A549 (cell line): ENCODE measurements at regions not wholly inside any gene's neighbourhood (a gene's known extent, or its start where the extent isn't known, plus 50 kb on each side); places are given as distances from the start of the nearest gene placed in this dataset.
A peak's percentile ranks its signal among the peaks of the same experiment; 100 is the strongest.

Experiments used
- ATAC-seq, 2 experiments: fragments of 200-7000 bp in 1 of 2; fragments of >200 bp in 1 of 2; cut with Nextera tagmentation in 1 of 2; cut with Tn5 transposase in 1 of 2; 3 replicates each; pipeline versions ENCODE4 v1.8.0 to v1.9.1; 2018 to 2020; ENCODE audit warnings: mild to moderate bottlenecking in 1 of 2, moderate library complexity in 1 of 2
- CTCF ChIA-PET: fragments of 300-600 bp; sonication (Branson Sonifier 250); formaldehyde crosslinking; extraction: SDS; loops from one replicate; lab custom pipeline; 2021; ENCODE audit warnings: antibody characterized with exemption, inconsistent platforms; lab: Yijun Ruan, JAX
- POLR2A ChIA-PET: fragments of 350-600 bp; formaldehyde crosslinking; extraction: SDS; loops from one replicate; lab custom pipeline; 2021; ENCODE audit warnings: antibody characterized with exemption, inconsistent platforms; lab: Yijun Ruan, JAX
- DNase-seq, 2 experiments: peaks; one replicate each; pipeline versions ENCODE4 v3.0.0 to v3.0.0-alpha.2; 2011 to 2016; ENCODE audit warnings: low read depth in 1 of 2, low spot score in 1 of 2
- FAIRE-seq: peaks from 2 replicates; lab custom pipeline; 2011; peaks lifted over from hg19 to GRCh38; lab: Jason Lieb, UNC
- H3K27ac ChIP-seq, 2 experiments: fragments of >200 bp; sonication (Bioruptor Twin); formaldehyde crosslinking; 3 replicates each; pipeline ENCODE4 v1.5.1; 2016 to 2017
- H3K4me1 ChIP-seq: fragments of >200 bp; sonication (Bioruptor Twin); formaldehyde crosslinking; 3 replicates; pipeline ENCODE4 v1.6.1; 2016
- H3K4me2 ChIP-seq: fragments of >200 bp; sonication (Bioruptor Twin); formaldehyde crosslinking; 3 replicates; pipeline ENCODE4 v1.6.1; 2016
- H3K4me3 ChIP-seq: fragments of >200 bp; sonication (Bioruptor Twin); formaldehyde crosslinking; 3 replicates; pipeline ENCODE4 v1.5.1; 2016
- H3K9me3 ChIP-seq: fragments of >200 bp; sonication (Bioruptor Twin); formaldehyde crosslinking; 3 replicates; pipeline ENCODE4 v1.6.1; 2016
- CBX2 ChIP-seq: fragments of 200-600 bp; sonication (generic); IDR thresholded peaks from 2 replicates; pipeline ENCODE4 v1.6.1; 2016; ENCODE audit warnings: low read depth, mild to moderate bottlenecking, borderline replicate concordance
- CBX8 ChIP-seq: fragments of 200-600 bp; sonication (generic); IDR thresholded peaks from 2 replicates; pipeline ENCODE4 v1.6.1; 2016
- CEBPB ChIP-seq, 2 experiments: fragments of >200 bp in 1 of 2; sonication (Bioruptor Twin) in 1 of 2; formaldehyde crosslinking in 1 of 2; IDR thresholded peaks; 2 replicates each; pipeline ENCODE4 v1.6.1; 2012 to 2016
- CHD2 ChIP-seq: fragments of 150-350 bp; IDR thresholded peaks from 2 replicates; pipeline ENCODE4 v1.6.1; 2014; ENCODE audit warnings: low read length; ENCODE audit not compliant: partially characterized antibody
- CHD4 ChIP-seq: fragments of 200-600 bp; sonication (generic); IDR thresholded peaks from 2 replicates; pipeline ENCODE4 v1.6.1; 2016; ENCODE audit warnings: antibody characterized with exemption, mild to moderate bottlenecking, borderline replicate concordance
- EHF ChIP-seq: fragments of 250-450 bp; sonication (Bioruptor Pico); IDR thresholded peaks from 2 replicates; pipeline ENCODE4 v1.5.0; 2020; ENCODE audit warnings: mild to moderate bottlenecking
- ESRRA ChIP-seq: fragments of 150-350 bp; IDR thresholded peaks from 2 replicates; pipeline ENCODE4 v1.6.1; 2014; ENCODE audit warnings: mild to moderate bottlenecking, low read length, borderline replicate concordance
- FOSL2 ChIP-seq, 2 experiments: fragments of 450-650 bp in 1 of 2; fragments of >200 bp in 1 of 2; sonication (Bioruptor Twin) in 1 of 2; formaldehyde crosslinking; IDR thresholded peaks; 2 replicates each; pipeline versions ENCODE4 v1.5.0 to v1.6.1; 2016 to 2020; ENCODE audit warnings: mild to moderate bottlenecking in 1 of 2, moderate library complexity in 1 of 2
- GATA3 ChIP-seq: IDR thresholded peaks from 2 replicates; pipeline ENCODE4 v1.6.1; 2012; ENCODE audit warnings: borderline replicate concordance
- HDAC2 ChIP-seq: fragments of 200-600 bp; sonication (generic); IDR thresholded peaks from 2 replicates; pipeline ENCODE4 v1.6.1; 2016
- HOXB13 ChIP-seq: fragments of 250-450 bp; sonication (Bioruptor Pico); IDR thresholded peaks from 2 replicates; pipeline ENCODE4 v1.5.0; 2020; ENCODE audit warnings: low read depth, mild to moderate bottlenecking, moderate library complexity
- KDM1A ChIP-seq: fragments of 200-600 bp; sonication (generic); IDR thresholded peaks from 2 replicates; pipeline ENCODE4 v1.6.1; 2016; ENCODE audit warnings: low read depth, mild to moderate bottlenecking
- NR3C1 ChIP-seq: fragments of >200 bp; sonication (Bioruptor Twin); formaldehyde crosslinking; IDR thresholded peaks from 3 replicates; pipeline ENCODE4 v1.6.1; 2017
- PHF8 ChIP-seq: fragments of 200-600 bp; sonication (generic); IDR thresholded peaks from 2 replicates; pipeline ENCODE4 v1.6.1; 2016; ENCODE audit warnings: low read depth, mild to moderate bottlenecking, antibody characterized with exemption, moderate library complexity, borderline replicate concordance
- RAD21 ChIP-seq, 2 experiments: fragments of >200 bp in 1 of 2; sonication (Bioruptor Twin) in 1 of 2; formaldehyde crosslinking in 1 of 2; IDR thresholded peaks in 1 of 2; conservative IDR thresholded peaks in 1 of 2; 2 replicates in 1 of 2; 3 replicates in 1 of 2; pipeline ENCODE4 v1.6.1; 2012 to 2018; ENCODE audit warnings: inconsistent platforms in 1 of 2
- RARB ChIP-seq: fragments of 250-450 bp; sonication (Bioruptor Pico); IDR thresholded peaks from 2 replicates; pipeline ENCODE4 v1.8.0; 2021; ENCODE audit warnings: mild to moderate bottlenecking, moderate library complexity
- REST ChIP-seq: fragments of 200-600 bp; sonication (generic); IDR thresholded peaks from 2 replicates; pipeline ENCODE4 v1.6.1; 2016; ENCODE audit warnings: antibody characterized with exemption, mild to moderate bottlenecking, moderate library complexity
- RNF2 ChIP-seq: fragments of 200-600 bp; sonication (generic); IDR thresholded peaks from 2 replicates; pipeline ENCODE4 v1.6.1; 2016; ENCODE audit warnings: low read depth, mild to moderate bottlenecking, antibody characterized with exemption, moderate library complexity, borderline replicate concordance
- TP53 ChIP-seq: fragments of 250-450 bp; sonication (Bioruptor Pico); IDR thresholded peaks from 2 replicates; pipeline ENCODE4 v1.5.0; 2021; ENCODE audit warnings: mild to moderate bottlenecking, moderate library complexity
- ZSCAN20 ChIP-seq: fragments of 250-450 bp; sonication (Bioruptor Pico); IDR thresholded peaks from 2 replicates; pipeline ENCODE4 v1.8.0; 2022; ENCODE audit warnings: mild to moderate bottlenecking, moderate library complexity
- WGBS: methylation state at CpG from one replicate; pipeline ENCODE4 v1.1.6; 2017; ENCODE audit errors: missing lambda C conversion rate; 5-methylcytosine and 5-hydroxymethylcytosine counted together
- TF ChIP-seq, protein P1 (sequence below): fragments of >200 bp; sonication (Bioruptor Twin); formaldehyde crosslinking; IDR thresholded peaks from 2 replicates; pipeline ENCODE4 v1.6.1; 2016
- TF ChIP-seq, protein P2 (sequence below): IDR thresholded peaks from 2 replicates; pipeline ENCODE4 v1.6.1; 2012; ENCODE audit warnings: low read depth, borderline replicate concordance

GRCh38 chr3:5047764-5048419 lies 68.7 kb downstream of the BHLHE40 start:
- H3K4me2 ChIP-seq, result no peak overlapping the region
- H3K4me3 ChIP-seq, result no peak overlapping the region
- TF ChIP-seq KDM1A (no peak), ESRRA (no peak), ZSCAN20 (no peak), EHF (CRISPR knock-in tag) (no peak), RARB (CRISPR knock-in tag) (no peak), CBX2 (no peak), HOXB13 (CRISPR knock-in tag) (no peak), NR3C1 (no peak), PHF8 (no peak), CHD2 (no peak), TP53 (no peak), CEBPB (IDR thresholded peaks at IDR 0.05) (no peak), CHD4 (no peak), HDAC2 (no peak), GATA3 (no peak), REST (no peak)
- TF ChIP-seq, protein P1, sequence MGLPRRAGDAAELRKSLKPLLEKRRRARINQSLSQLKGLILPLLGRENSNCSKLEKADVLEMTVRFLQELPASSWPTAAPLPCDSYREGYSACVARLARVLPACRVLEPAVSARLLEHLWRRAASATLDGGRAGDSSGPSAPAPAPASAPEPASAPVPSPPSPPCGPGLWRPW, result no peak
- POLR2A ChIA-PET, result interaction anchor here (0.7 kb wide), 1 partner anchor 68 kb away, joined by 12 read pairs; no protein-coding TSS in a partner anchor
- no peak overlapping the region for H3K27ac ChIP-seq
- 81% methylated on average over 3 of the region's 3 CpGs for WGBS
- CTCF ChIA-PET, result interaction anchor here (1.6 kb wide), 1 partner anchor 10 kb away, joined by 4 read pairs; no protein-coding TSS in a partner anchor
- peaks cover 2% of the 10 kb centered on the region; the same call in 1 of the 3 replicates for H3K9me3 ChIP-seq
- H3K4me1 ChIP-seq, result no peaks in the 10 kb centered on the region
- no peak for DNase-seq
- no peak for FAIRE-seq
- no peak for ATAC-seq

- POLR2A ChIA-PET, result interaction anchor here (0.8 kb wide), 1 partner anchor 76 kb away, joined by 3 read pairs; no protein-coding TSS in a partner anchor
Measured at GRCh38 chr3:5051772-5052171, 70.3 kb upstream of the ARL8B start.

DNA sequence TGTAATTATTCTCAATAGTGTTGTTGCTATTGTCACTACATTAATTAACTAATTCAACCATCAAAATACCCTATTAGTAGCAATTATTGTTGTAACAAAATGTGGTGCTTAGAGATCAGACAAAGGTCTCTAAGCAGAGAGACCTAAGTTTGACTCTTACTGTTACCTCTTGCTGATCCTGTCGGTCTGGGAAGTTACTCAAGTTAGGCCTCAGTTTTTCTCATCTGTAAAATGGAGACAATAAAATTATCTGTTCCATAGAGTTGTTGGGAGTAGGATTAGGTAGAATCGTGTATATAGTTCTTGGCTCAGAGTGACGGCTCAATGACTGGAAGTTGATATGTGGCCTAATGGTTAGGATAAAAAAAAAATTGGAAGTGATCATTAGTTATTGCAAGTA lies 69.8 kb upstream of the ARL8B start:
- peaks cover 2% of the 10 kb centered on the region; the same call in 1 of the 3 replicates for H3K9me3 ChIP-seq
- no peak overlapping the region for H3K27ac ChIP-seq
- CTCF ChIA-PET, result interaction anchor here (1.2 to 9.4 kb wide), 6 partner anchors 8 to 419 kb away, joined by 3 to 92 read pairs (median 26); partner anchors contain the start of gene BHLHE40
- WGBS, result 84% methylated on average over 3 of the region's 3 CpGs
- no peak for DNase-seq
- TF ChIP-seq CBX8 (no peak), NR3C1 (no peak)
- TF ChIP-seq, protein P2, sequence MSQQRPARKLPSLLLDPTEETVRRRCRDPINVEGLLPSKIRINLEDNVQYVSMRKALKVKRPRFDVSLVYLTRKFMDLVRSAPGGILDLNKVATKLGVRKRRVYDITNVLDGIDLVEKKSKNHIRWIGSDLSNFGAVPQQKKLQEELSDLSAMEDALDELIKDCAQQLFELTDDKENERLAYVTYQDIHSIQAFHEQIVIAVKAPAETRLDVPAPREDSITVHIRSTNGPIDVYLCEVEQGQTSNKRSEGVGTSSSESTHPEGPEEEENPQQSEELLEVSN, result no peak
- POLR2A ChIA-PET, result interaction anchor here (0.8 kb wide), 1 partner anchor 76 kb away, joined by 3 read pairs; no protein-coding TSS in a partner anchor
- H3K4me2 ChIP-seq, result no peak overlapping the region
- no peak overlapping the region for H3K4me3 ChIP-seq
- H3K4me1 ChIP-seq, result peaks cover 3% of the 10 kb centered on the region; the same call in 2 of the 3 replicates
- no peak for ATAC-seq
- no peak for FAIRE-seq

More at GRCh38 chr3:5051772-5052171, 70.3 kb upstream of the ARL8B start:
- TF ChIP-seq PHF8 (no peak), RNF2 (no peak), ESRRA (no peak), FOSL2 (IDR thresholded peaks at IDR 0.05) (no peak), FOSL2 (CRISPR knock-in tag; IDR thresholded peaks at IDR 0.05) (no peak), HOXB13 (CRISPR knock-in tag) (no peak), KDM1A (no peak), RAD21 (conservative IDR thresholded peaks at IDR 0.05 in 1 of 2, IDR thresholded peaks at IDR 0.05 in 1 of 2) (no peak)
- CTCF ChIA-PET, result interaction anchor here (1.2 to 9.4 kb wide), 7 partner anchors 9 to 418 kb away, joined by 3 to 92 read pairs (median 22); partner anchors contain the start of gene BHLHE40
- peak overlapping the region in 1 of 2 experiments; percentile 61; a peak in 2 of 6 replicates for H3K27ac ChIP-seq
- ATAC-seq, result no peak; a peak in 1 of 6 replicates
- no peaks in the 10 kb centered on the region; the same call in 2 of the 3 replicates for H3K4me1 ChIP-seq
- no peak overlapping the region for H3K4me3 ChIP-seq
- H3K4me2 ChIP-seq, result no peak overlapping the region
- 52% methylated on average over 3 of the region's 3 CpGs for WGBS
- peaks cover 2% of the 10 kb centered on the region; the same call in 1 of the 3 replicates for H3K9me3 ChIP-seq
- FAIRE-seq, result no peak
- no peak for DNase-seq
